ENCODE measurements at regions not wholly inside any gene's neighbourhood (a gene's known extent, or its start where the extent isn't known, plus 50 kb on each side); places are given as distances from the start of the nearest gene placed in this dataset.
A peak's percentile ranks its signal among the peaks of the same experiment; 100 is the strongest.

GRCh38 chr14:71638523-71639196 is 293.6 kb upstream of the RGS6 start:
- no peak overlapping the region for H3K4me3 ChIP-seq (ENCODE audit: insufficient read depth, low read depth, low read length)
- no peak overlapping the region for H3K4me2 ChIP-seq (ENCODE audit: low read length)
- H3K4me1 ChIP-seq (ENCODE audit: insufficient read depth, low read length): no peaks in the 10 kb centered on the region
- H3K27me3 ChIP-seq (ENCODE audit: insufficient read depth, low read length): no peaks in the 10 kb centered on the region
- FAIRE-seq (no peak), DNase-seq (ENCODE audit: low read depth) (no peak)
- H3K9me3 ChIP-seq (ENCODE audit: insufficient read depth, low read depth, low read length): no peaks in the 10 kb centered on the region
- Mint-ChIP-seq H3K4me1 (ENCODE audit: low read depth, unreplicated experiment) (no peaks in the 10 kb centered on the region), H3K4me3 (ENCODE audit: unreplicated experiment) (no peak overlapping the region), H3K9me3 (ENCODE audit: unreplicated experiment) (peaks cover 11% of the 10 kb centered on the region), H3K36me3 (ENCODE audit: low read depth, unreplicated experiment) (peaks cover 8% of the 10 kb centered on the region), H3K27me3 (ENCODE audit: low read depth, unreplicated experiment) (no peaks in the 10 kb centered on the region), H3K27ac (ENCODE audit: unreplicated experiment) (no peak overlapping the region)
- no peak overlapping the region for H3K27ac ChIP-seq (ENCODE audit: low read depth, low read length)
- H3K79me2 ChIP-seq (ENCODE audit: insufficient read depth, low read length): no peaks in the 10 kb centered on the region
- H4K20me1 ChIP-seq (ENCODE audit: insufficient read depth, low read length): no peaks in the 10 kb centered on the region
- no peak overlapping the region for H2AFZ ChIP-seq (ENCODE audit: low read depth, low read length)
- no peaks in the 10 kb centered on the region for H3K36me3 ChIP-seq (ENCODE audit: insufficient read depth, low read length)
- TF ChIP-seq EZH2 (IDR thresholded peaks at IDR 0.05; ENCODE audit: insufficient read depth, low read length) (no peak), CTCF (IDR thresholded peaks at IDR 0.05; ENCODE audit: insufficient read depth, low read depth, low read length) (no peak)
- H3K9ac ChIP-seq (ENCODE audit: low read length): no peak overlapping the region

DNA sequence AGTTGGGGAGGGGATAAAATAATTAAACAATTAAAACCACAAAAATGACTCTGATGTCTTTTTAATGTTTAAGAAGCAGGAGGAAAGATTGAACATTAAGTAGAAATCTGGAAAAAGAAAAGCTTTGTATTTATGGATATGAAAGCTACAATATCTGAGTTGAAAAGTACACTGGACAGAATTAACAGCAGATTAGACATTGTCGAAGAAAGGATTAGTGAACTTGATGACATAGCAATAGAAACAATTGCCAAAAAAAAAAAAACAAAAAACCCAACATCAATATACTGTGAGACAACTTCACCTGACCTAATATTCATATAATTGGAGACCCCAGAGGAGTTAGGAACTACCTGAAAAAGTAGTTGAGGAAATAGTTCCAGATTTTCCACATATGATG is 289.5 kb upstream of the RGS6 start:
- Histone ChIP-seq H3K4me2 (ENCODE audit: low read length) (no peak overlapping the region), H4K20me1 (ENCODE audit: insufficient read depth, low read length) (no peaks in the 10 kb centered on the region), H3K79me2 (ENCODE audit: insufficient read depth, low read length) (no peaks in the 10 kb centered on the region), H3K36me3 (ENCODE audit: insufficient read depth, low read length) (no peaks in the 10 kb centered on the region), H3K27ac (ENCODE audit: low read depth, low read length) (no peak overlapping the region), H2AFZ (ENCODE audit: low read depth, low read length) (no peak overlapping the region), H3K27me3 (ENCODE audit: insufficient read depth, low read length) (no peaks in the 10 kb centered on the region), H3K9me3 (ENCODE audit: insufficient read depth, low read depth, low read length) (no peaks in the 10 kb centered on the region), H3K9ac (ENCODE audit: low read length) (no peak overlapping the region), H3K4me1 (ENCODE audit: insufficient read depth, low read length) (no peaks in the 10 kb centered on the region), H3K4me3 (ENCODE audit: insufficient read depth, low read depth, low read length) (no peak overlapping the region)
- H3K27me3 Mint-ChIP-seq (ENCODE audit: low read depth, unreplicated experiment): no peaks in the 10 kb centered on the region
- FAIRE-seq (no peak), DNase-seq (ENCODE audit: low read depth) (no peak)
- peaks cover 7% of the 10 kb centered on the region for H3K36me3 Mint-ChIP-seq (ENCODE audit: low read depth, unreplicated experiment)
- peaks cover 8% of the 10 kb centered on the region for H3K9me3 Mint-ChIP-seq (ENCODE audit: unreplicated experiment)
- no peak overlapping the region for H3K4me3 Mint-ChIP-seq (ENCODE audit: unreplicated experiment)
- peaks cover 4% of the 10 kb centered on the region for H3K4me1 Mint-ChIP-seq (ENCODE audit: low read depth, unreplicated experiment)
- TF ChIP-seq EZH2 (IDR thresholded peaks at IDR 0.05; ENCODE audit: insufficient read depth, low read length) (no peak), CTCF (IDR thresholded peaks at IDR 0.05; ENCODE audit: insufficient read depth, low read depth, low read length) (no peak)
- no peak overlapping the region for H3K27ac Mint-ChIP-seq (ENCODE audit: unreplicated experiment)

DNA sequence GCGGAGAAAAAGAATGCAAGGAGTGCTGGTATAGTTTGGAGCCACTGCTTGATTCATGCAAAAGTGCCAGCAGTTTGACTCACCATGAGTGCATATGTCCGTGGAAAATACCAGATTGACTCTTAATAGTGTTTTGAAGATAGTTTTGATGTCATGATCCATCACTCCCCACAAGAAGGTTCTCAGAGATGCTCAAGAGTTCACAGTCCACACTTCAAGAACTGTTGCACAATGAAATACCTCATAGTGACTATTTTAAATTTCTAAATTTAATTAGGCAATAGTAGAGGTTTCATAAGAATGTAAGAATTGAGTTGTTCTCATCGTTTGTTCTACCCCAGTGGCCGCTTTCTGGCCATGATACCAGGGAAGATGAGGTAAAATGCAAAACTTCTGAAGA is 286.6 kb upstream of the RGS6 start:
- FAIRE-seq: no peak
- H3K9me3 Mint-ChIP-seq (ENCODE audit: unreplicated experiment): peaks cover 8% of the 10 kb centered on the region
- Histone ChIP-seq H3K4me3 (ENCODE audit: insufficient read depth, low read depth, low read length) (no peak overlapping the region), H3K9ac (ENCODE audit: low read length) (no peak overlapping the region), H4K20me1 (ENCODE audit: insufficient read depth, low read length) (no peaks in the 10 kb centered on the region), H2AFZ (ENCODE audit: low read depth, low read length) (no peak overlapping the region), H3K36me3 (ENCODE audit: insufficient read depth, low read length) (no peaks in the 10 kb centered on the region), H3K4me2 (ENCODE audit: low read length) (no peak overlapping the region), H3K9me3 (ENCODE audit: insufficient read depth, low read depth, low read length) (no peaks in the 10 kb centered on the region), H3K79me2 (ENCODE audit: insufficient read depth, low read length) (no peaks in the 10 kb centered on the region), H3K4me1 (ENCODE audit: insufficient read depth, low read length) (peaks cover 6% of the 10 kb centered on the region), H3K27ac (ENCODE audit: low read depth, low read length) (no peak overlapping the region), H3K27me3 (ENCODE audit: insufficient read depth, low read length) (no peaks in the 10 kb centered on the region)
- H3K27me3 Mint-ChIP-seq (ENCODE audit: low read depth, unreplicated experiment): no peaks in the 10 kb centered on the region
- H3K36me3 Mint-ChIP-seq (ENCODE audit: low read depth, unreplicated experiment): peaks cover 7% of the 10 kb centered on the region
- H3K4me1 Mint-ChIP-seq (ENCODE audit: low read depth, unreplicated experiment): peaks cover 13% of the 10 kb centered on the region
- H3K4me3 Mint-ChIP-seq (ENCODE audit: unreplicated experiment): no peak overlapping the region
- TF ChIP-seq CTCF (IDR thresholded peaks at IDR 0.05; ENCODE audit: insufficient read depth, low read depth, low read length) (no peak), EZH2 (IDR thresholded peaks at IDR 0.05; ENCODE audit: insufficient read depth, low read length) (no peak)
- DNase-seq (ENCODE audit: low read depth): peak; percentile 57
- H3K27ac Mint-ChIP-seq (ENCODE audit: unreplicated experiment): no peak overlapping the region
